Calu3 (cell line): ENCODE measurements at regions not wholly inside any gene's neighbourhood (a gene's known extent, or its start where the extent isn't known, plus 50 kb on each side); places are given as distances from the start of the nearest gene placed in this dataset.

Experiments
- BruUV-seq: library from RNA; stranded (reverse); fragments of 400-500 nt; replicated peaks from 2 replicates; lab custom pipeline; 2021; lab: Mats Ljungman, UMichigan
- CTCF ChIA-PET: fragments of 300-600 bp; sonication (Branson Sonifier 250); formaldehyde crosslinking; loops from one replicate; lab custom pipeline; 2022; ENCODE audit warnings: antibody characterized with exemption; lab: Charles Lee
- DNase-seq: peaks from one replicate; pipeline ENCODE4 v3.0.0; 2022
- H3K27ac Mint-ChIP-seq: one replicate; pipeline ENCODE4 v1.8.0; 2022; ENCODE audit warnings: mixed read lengths; ENCODE audit not compliant: unreplicated experiment
- H3K27me3 Mint-ChIP-seq: one replicate; pipeline ENCODE4 v1.8.0; 2022; ENCODE audit warnings: mixed read lengths; ENCODE audit not compliant: unreplicated experiment
- H3K36me3 Mint-ChIP-seq: one replicate; pipeline ENCODE4 v1.8.0; 2022; ENCODE audit warnings: mild to moderate bottlenecking, moderate library complexity, mixed read lengths; ENCODE audit not compliant: insufficient read depth, unreplicated experiment
- H3K4me1 Mint-ChIP-seq: one replicate; pipeline ENCODE4 v1.8.0; 2022; ENCODE audit warnings: mild to moderate bottlenecking, low read depth, mixed read lengths; ENCODE audit not compliant: unreplicated experiment
- H3K4me3 Mint-ChIP-seq: one replicate; pipeline ENCODE4 v1.8.0; 2022; ENCODE audit warnings: mild to moderate bottlenecking, low read depth, moderate library complexity, mixed read lengths; ENCODE audit not compliant: unreplicated experiment
- H3K9me3 Mint-ChIP-seq: one replicate; pipeline ENCODE4 v1.8.0; 2022; ENCODE audit warnings: low read depth, mixed read lengths; ENCODE audit not compliant: unreplicated experiment
- intact Hi-C: fragments of 100-400 bp; cut with micrococcal nuclease; formaldehyde crosslinking; loops from one replicate; pipeline ENCODE4 v1.10.0; 2022; ENCODE audit not compliant: unreplicated experiment
- TF ChIP-seq, protein P1 (sequence below): fragments of 200-600 bp; IDR thresholded peaks from one replicate; pipeline ENCODE4 v1.8.0; 2022; ENCODE audit warnings: antibody characterized with exemption; ENCODE audit not compliant: unreplicated experiment

DNA sequence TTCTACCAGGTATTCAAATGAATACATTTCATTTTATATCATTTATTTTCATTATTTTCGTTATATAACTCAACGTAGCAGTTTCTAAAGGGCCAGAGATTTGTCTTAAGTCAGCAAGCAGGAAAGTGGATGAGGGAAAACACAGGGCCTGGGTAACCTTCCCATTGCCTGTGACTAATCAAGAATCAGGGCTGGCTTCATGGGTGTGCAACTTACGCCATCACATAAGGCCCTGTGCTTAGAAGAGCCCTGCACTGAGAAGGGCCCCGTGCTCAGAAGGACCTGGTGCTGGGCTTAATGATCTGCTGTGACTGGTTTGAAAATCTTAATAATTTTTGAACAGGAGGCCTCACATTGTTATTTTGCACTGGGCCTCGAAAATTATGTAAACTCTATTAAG is 65.4 kb upstream of the FAM9C start:
- Mint-ChIP-seq H3K27ac (peak overlapping the region; percentile 99), H3K9me3 (no peaks in the 10 kb centered on the region), H3K36me3 (peaks cover 5% of the 10 kb centered on the region), H3K27me3 (no peaks in the 10 kb centered on the region), H3K4me1 (peaks cover 16% of the 10 kb centered on the region), H3K4me3 (no peak overlapping the region)
- TF ChIP-seq, protein P1, sequence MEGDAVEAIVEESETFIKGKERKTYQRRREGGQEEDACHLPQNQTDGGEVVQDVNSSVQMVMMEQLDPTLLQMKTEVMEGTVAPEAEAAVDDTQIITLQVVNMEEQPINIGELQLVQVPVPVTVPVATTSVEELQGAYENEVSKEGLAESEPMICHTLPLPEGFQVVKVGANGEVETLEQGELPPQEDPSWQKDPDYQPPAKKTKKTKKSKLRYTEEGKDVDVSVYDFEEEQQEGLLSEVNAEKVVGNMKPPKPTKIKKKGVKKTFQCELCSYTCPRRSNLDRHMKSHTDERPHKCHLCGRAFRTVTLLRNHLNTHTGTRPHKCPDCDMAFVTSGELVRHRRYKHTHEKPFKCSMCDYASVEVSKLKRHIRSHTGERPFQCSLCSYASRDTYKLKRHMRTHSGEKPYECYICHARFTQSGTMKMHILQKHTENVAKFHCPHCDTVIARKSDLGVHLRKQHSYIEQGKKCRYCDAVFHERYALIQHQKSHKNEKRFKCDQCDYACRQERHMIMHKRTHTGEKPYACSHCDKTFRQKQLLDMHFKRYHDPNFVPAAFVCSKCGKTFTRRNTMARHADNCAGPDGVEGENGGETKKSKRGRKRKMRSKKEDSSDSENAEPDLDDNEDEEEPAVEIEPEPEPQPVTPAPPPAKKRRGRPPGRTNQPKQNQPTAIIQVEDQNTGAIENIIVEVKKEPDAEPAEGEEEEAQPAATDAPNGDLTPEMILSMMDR: no peak
- CTCF ChIA-PET: interaction anchor here (0.7 kb wide), 1 partner anchor 160 kb away, joined by 3 read pairs; no protein-coding TSS in a partner anchor
- no peak for DNase-seq
- BruUV-seq: no TSS peak
- intact Hi-C loops: no loop called here

DNA sequence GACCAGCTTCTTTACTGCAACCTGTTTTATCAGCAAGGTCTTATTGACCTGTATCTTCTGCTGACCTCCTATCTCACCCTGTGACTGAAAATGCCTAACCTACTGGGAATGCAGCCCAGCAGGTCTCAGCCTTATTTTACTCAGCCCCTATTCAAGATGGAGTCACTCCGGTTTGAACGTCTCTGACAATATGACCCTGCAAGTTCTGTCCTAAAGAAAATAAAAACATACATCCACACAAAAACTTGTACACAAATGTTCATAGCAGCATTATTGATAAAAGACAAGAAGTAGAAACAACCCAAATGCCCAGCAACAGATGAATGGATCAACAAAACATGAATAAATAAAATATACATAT is 59.5 kb upstream of the FAM9C start:
- peaks cover 13% of the 10 kb centered on the region for H3K36me3 Mint-ChIP-seq
- no peaks in the 10 kb centered on the region for H3K9me3 Mint-ChIP-seq
- no peaks in the 10 kb centered on the region for H3K27me3 Mint-ChIP-seq
- peaks cover 56% of the 10 kb centered on the region for H3K4me1 Mint-ChIP-seq
- TF ChIP-seq, protein P1: no peak
- no peak overlapping the region for H3K27ac Mint-ChIP-seq
- intact Hi-C loops: loop anchor here (5.0 kb wide), 1 partner anchor 118 kb away; no protein-coding TSS in a partner anchor
- no peak overlapping the region for H3K4me3 Mint-ChIP-seq
- DNase-seq: no peak
- no TSS peak for BruUV-seq
- CTCF ChIA-PET: no interaction called here

DNA sequence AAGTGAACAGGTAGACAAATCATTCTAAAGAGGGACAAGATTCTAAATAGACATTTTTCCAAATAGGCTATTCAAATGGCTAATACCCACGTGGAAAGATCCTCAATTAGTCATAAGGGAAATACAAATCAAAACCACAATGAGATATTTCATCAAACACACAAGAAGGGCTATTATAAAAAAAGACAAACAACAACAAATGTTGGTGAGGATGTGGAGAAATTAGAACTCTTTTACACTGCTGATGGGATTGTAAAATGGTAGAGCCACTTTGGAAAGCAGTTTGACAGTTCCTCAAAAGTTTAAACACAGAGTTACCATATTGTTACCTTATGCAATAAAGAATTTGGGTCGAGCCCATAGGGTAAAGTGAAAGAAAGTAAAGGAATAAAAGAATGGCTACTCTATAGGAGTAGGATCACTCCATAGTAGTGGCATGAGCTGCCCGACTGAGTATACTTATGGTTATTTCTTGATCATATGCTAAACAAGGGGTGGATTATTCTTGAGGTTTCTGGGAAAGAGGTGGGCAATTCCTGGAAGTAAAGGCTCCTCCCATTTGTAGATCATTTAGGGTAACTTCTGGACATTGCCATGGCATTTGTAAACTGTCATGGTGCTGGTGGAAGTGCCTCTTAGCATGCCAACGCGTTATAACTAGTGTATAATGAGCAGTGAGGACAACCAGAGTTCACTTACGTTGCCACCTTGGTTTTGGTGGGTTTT is 58.9 kb upstream of the FAM9C start:
- Mint-ChIP-seq H3K4me3 (no peak overlapping the region), H3K9me3 (no peaks in the 10 kb centered on the region), H3K27ac (peak overlapping the region; percentile 93), H3K36me3 (peaks cover 13% of the 10 kb centered on the region), H3K4me1 (peaks cover 57% of the 10 kb centered on the region), H3K27me3 (no peaks in the 10 kb centered on the region)
- DNase-seq: no peak
- CTCF ChIA-PET: interaction anchor here (0.9 kb wide), 1 partner anchor 156 kb away, joined by 4 read pairs; no protein-coding TSS in a partner anchor
- intact Hi-C loops: loop anchor here (5.0 kb wide), 1 partner anchor 119 kb away; no protein-coding TSS in a partner anchor
- TF ChIP-seq, protein P1: no peak
- BruUV-seq: no TSS peak

DNA sequence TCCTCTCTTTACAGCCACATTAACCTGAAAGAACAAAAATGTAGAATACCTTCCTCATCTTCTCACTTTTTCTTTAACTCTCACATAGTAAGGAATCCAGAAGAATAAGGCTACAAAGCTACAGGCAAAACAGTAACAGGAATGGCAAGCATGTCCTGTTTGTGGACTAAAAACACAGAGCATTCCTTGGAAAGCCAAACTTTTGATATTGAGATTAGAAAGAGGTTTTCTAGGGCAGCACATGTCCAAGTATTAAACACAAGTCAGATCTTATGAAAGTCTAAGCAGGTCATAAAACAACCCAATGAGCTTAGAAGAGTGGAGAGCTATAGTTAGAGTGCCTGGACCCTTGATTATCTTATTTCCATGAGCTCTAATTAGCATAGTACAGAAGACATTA is 58.2 kb upstream of the FAM9C start:
- H3K9me3 Mint-ChIP-seq: no peaks in the 10 kb centered on the region

More for the DNA sequence above, 58.2 kb upstream of the FAM9C start:
- H3K4me1 Mint-ChIP-seq: peaks cover 57% of the 10 kb centered on the region
- peaks cover 13% of the 10 kb centered on the region for H3K36me3 Mint-ChIP-seq
- CTCF ChIA-PET: interaction anchor here (0.8 to 0.9 kb wide), 2 partner anchors 156 to 184 kb away, joined by 3 to 4 read pairs; no protein-coding TSS in a partner anchor
- TF ChIP-seq, protein P1: no peak
- H3K4me3 Mint-ChIP-seq: no peak overlapping the region
- H3K27ac Mint-ChIP-seq: peak overlapping the region; percentile 93
- H3K27me3 Mint-ChIP-seq: no peaks in the 10 kb centered on the region
- BruUV-seq: no TSS peak
- intact Hi-C loops: loop anchor here (5.0 kb wide), 1 partner anchor 120 kb away; no protein-coding TSS in a partner anchor
- no peak for DNase-seq
